ENCODE measurements at regions not wholly inside any gene's neighbourhood (a gene's known extent, or its start where the extent isn't known, plus 50 kb on each side); places are given as distances from the start of the nearest gene placed in this dataset.

DNA sequence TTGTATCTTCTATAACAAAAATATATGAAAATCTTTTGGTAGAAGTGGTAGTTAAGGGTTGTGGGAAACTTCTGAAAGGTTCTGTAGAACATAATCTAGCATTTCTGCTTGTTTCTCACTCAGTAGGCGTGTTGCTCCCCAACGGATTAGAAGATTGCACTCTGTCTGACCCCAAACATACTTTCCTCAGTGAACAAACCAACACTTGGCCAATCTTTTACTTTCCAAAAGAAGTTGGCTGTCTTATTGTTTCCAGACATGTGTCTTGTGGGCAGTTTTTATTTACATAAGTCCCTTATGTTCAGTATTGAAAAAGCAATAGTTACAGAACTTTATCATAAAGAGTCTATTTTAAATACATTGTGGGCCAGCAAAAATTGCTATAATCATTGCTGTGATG is 312.8 kb upstream of the EPHA5 start:
- no peaks in the 10 kb centered on the region for H4K20me1 ChIP-seq (ENCODE audit: insufficient read depth)
- no peak overlapping the region for H2AFZ ChIP-seq
- no peak overlapping the region for H3K9ac ChIP-seq
- no peak for DNase-seq
- no peaks in the 10 kb centered on the region for H3K4me1 ChIP-seq (ENCODE audit: insufficient read depth)
- WGBS, 2 experiments (ENCODE audit: low coverage in 1 of 2, low lambda C conversion rate in 2 of 2, missing lambda C conversion rate in 2 of 2), result 14 to 17% methylated on average over 2 of the region's 2 CpGs
- TF ChIP-seq EZH2phosphoT487 (IDR thresholded peaks at IDR 0.05; ENCODE audit: insufficient read depth, low read depth), result no peak
- no peak for TF ChIP-seq EZH2 (IDR thresholded peaks at IDR 0.05; ENCODE audit: insufficient read depth, poor library complexity, severe bottlenecking)
- no peak overlapping the region for H3K4me2 ChIP-seq (ENCODE audit: unreplicated experiment)
- H3K27ac ChIP-seq, result no peak overlapping the region
- no peaks in the 10 kb centered on the region for H3K27me3 ChIP-seq (replicated peaks; ENCODE audit: insufficient read depth)
- H3F3A ChIP-seq (ENCODE audit: insufficient read depth), result no peaks in the 10 kb centered on the region
- in situ Hi-C loops (cut with MboI), result loop anchor here (25.0 kb wide), 1 partner anchor 104 kb away; no protein-coding TSS in a partner anchor
- H3K9me2 ChIP-seq (ENCODE audit: insufficient read depth), result no peaks in the 10 kb centered on the region
- no peaks in the 10 kb centered on the region for H3K36me3 ChIP-seq (ENCODE audit: low read depth)
- no peak overlapping the region for H3K4me3 ChIP-seq
- H3K9me3 ChIP-seq (ENCODE audit: low read depth), result no peaks in the 10 kb centered on the region
- no peaks in the 10 kb centered on the region for H3K79me2 ChIP-seq (ENCODE audit: insufficient read depth)

DNA sequence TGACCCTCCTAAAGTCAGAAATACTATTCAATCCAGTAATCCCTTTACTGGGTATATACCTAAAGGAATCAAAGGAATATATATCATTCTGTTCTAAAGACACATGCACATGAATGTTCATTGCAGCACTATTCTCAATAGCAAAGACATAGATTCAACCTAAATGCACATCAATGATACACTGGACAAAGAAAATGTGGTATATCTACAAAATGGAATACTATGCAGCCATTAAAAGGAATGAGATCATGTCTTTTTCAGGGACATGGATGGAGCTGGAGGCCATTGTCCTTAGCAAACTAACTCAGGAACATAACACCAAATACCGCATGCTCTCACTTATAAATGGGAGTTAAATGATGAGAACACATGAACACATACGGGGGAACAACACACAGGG is 306.0 kb upstream of the EPHA5 start:
- 25 to 34% methylated on average over 2 of the region's 2 CpGs for WGBS, 2 experiments (ENCODE audit: low coverage in 1 of 2, low lambda C conversion rate in 2 of 2, missing lambda C conversion rate in 2 of 2)
- Histone ChIP-seq H4K20me1 (ENCODE audit: insufficient read depth) (no peaks in the 10 kb centered on the region), H3K4me1 (ENCODE audit: insufficient read depth) (no peaks in the 10 kb centered on the region), H3K4me3 (no peak overlapping the region), H3K9ac (no peak overlapping the region), H3K36me3 (ENCODE audit: low read depth) (no peaks in the 10 kb centered on the region), H3K79me2 (ENCODE audit: insufficient read depth) (no peaks in the 10 kb centered on the region), H3K9me2 (ENCODE audit: insufficient read depth) (no peaks in the 10 kb centered on the region), H3K4me2 (ENCODE audit: unreplicated experiment) (no peak overlapping the region), H3K27ac (no peak overlapping the region), H2AFZ (no peak overlapping the region), H3K9me3 (ENCODE audit: low read depth) (no peaks in the 10 kb centered on the region), H3K27me3 (replicated peaks; ENCODE audit: insufficient read depth) (no peaks in the 10 kb centered on the region), H3F3A (ENCODE audit: insufficient read depth) (no peaks in the 10 kb centered on the region)
- DNase-seq, result no peak
- TF ChIP-seq EZH2 (IDR thresholded peaks at IDR 0.05; ENCODE audit: insufficient read depth, poor library complexity, severe bottlenecking), result no peak
- TF ChIP-seq EZH2phosphoT487 (IDR thresholded peaks at IDR 0.05; ENCODE audit: insufficient read depth, low read depth), result no peak
- in situ Hi-C loops (cut with MboI), result loop anchor here (25.0 kb wide), 1 partner anchor 111 kb away; no protein-coding TSS in a partner anchor

DNA sequence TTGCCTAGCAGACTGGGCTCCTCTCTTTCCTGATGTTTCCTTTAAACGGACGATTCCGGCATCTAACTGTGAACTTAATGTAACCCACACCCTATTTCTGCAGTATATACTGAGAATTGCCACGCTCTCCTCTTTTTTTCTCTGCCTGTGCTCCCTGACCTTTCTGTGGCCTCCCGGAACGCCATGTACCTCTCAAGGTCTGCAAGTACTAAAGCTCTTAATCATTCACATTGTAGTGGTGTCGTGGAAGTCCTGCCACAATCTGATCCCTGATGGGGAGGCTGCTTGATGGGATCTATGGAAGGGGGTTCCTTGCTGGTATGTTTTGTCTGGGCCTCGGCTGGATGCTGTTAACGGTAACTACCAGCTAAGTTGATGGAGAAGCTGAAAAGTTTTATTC is 302.9 kb upstream of the EPHA5 start:
- Histone ChIP-seq H4K20me1 (ENCODE audit: insufficient read depth) (no peaks in the 10 kb centered on the region), H3F3A (ENCODE audit: insufficient read depth) (no peaks in the 10 kb centered on the region), H3K9ac (no peak overlapping the region), H2AFZ (no peak overlapping the region), H3K27ac (no peak overlapping the region), H3K9me2 (ENCODE audit: insufficient read depth) (no peaks in the 10 kb centered on the region), H3K27me3 (replicated peaks; ENCODE audit: insufficient read depth) (no peaks in the 10 kb centered on the region), H3K4me3 (no peak overlapping the region), H3K4me2 (ENCODE audit: unreplicated experiment) (no peak overlapping the region), H3K4me1 (ENCODE audit: insufficient read depth) (no peaks in the 10 kb centered on the region), H3K9me3 (ENCODE audit: low read depth) (no peaks in the 10 kb centered on the region), H3K36me3 (ENCODE audit: low read depth) (no peaks in the 10 kb centered on the region), H3K79me2 (ENCODE audit: insufficient read depth) (no peaks in the 10 kb centered on the region)
- TF ChIP-seq EZH2 (IDR thresholded peaks at IDR 0.05; ENCODE audit: insufficient read depth, poor library complexity, severe bottlenecking) (no peak), EZH2phosphoT487 (IDR thresholded peaks at IDR 0.05; ENCODE audit: insufficient read depth, low read depth) (no peak)
- in situ Hi-C loops (cut with MboI), result no loop called here
- WGBS, 2 experiments (ENCODE audit: low coverage in 1 of 2, low lambda C conversion rate in 2 of 2, missing lambda C conversion rate in 2 of 2), result 13 to 16% methylated on average over 9 of the region's 9 CpGs
- no peak for DNase-seq

DNA sequence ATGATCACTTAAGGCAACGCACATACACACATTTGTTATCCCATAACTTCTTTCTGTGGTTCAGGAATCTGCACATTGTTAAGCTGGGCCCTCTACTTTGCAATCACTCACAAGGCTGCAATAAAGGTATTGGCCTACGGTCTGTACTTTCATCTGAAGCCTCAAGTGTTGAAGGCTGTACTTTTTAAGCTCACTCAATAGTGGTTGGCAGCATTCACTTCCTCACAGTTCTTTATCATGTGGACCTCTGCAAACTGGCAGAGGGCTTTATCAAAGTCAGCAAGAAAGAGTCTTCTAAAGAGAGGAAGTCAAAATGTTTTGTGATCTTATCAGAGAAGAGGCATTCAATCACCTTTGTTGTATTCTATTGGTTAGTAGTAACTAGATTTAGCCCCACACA is 301.4 kb upstream of the EPHA5 start:
- no peaks in the 10 kb centered on the region for H3K79me2 ChIP-seq (ENCODE audit: insufficient read depth)
- no peaks in the 10 kb centered on the region for H3K27me3 ChIP-seq (replicated peaks; ENCODE audit: insufficient read depth)
- no peaks in the 10 kb centered on the region for H4K20me1 ChIP-seq (ENCODE audit: insufficient read depth)
- no peak overlapping the region for H3K27ac ChIP-seq
- 11 to 23% methylated on average over 2 of the region's 2 CpGs for WGBS, 2 experiments (ENCODE audit: low coverage in 1 of 2, low lambda C conversion rate in 2 of 2, missing lambda C conversion rate in 2 of 2)
- H3K4me2 ChIP-seq (ENCODE audit: unreplicated experiment), result no peak overlapping the region
- TF ChIP-seq EZH2phosphoT487 (IDR thresholded peaks at IDR 0.05; ENCODE audit: insufficient read depth, low read depth) (no peak), EZH2 (IDR thresholded peaks at IDR 0.05; ENCODE audit: insufficient read depth, poor library complexity, severe bottlenecking) (no peak)
- no peak for DNase-seq
- H3F3A ChIP-seq (ENCODE audit: insufficient read depth), result no peaks in the 10 kb centered on the region
- no peaks in the 10 kb centered on the region for H3K4me1 ChIP-seq (ENCODE audit: insufficient read depth)
- no peaks in the 10 kb centered on the region for H3K9me3 ChIP-seq (ENCODE audit: low read depth)
- in situ Hi-C loops (cut with MboI), result no loop called here
- H3K36me3 ChIP-seq (ENCODE audit: low read depth), result no peaks in the 10 kb centered on the region
- no peak overlapping the region for H3K9ac ChIP-seq
- H3K4me3 ChIP-seq, result no peak overlapping the region
- no peak overlapping the region for H2AFZ ChIP-seq
- no peaks in the 10 kb centered on the region for H3K9me2 ChIP-seq (ENCODE audit: insufficient read depth)

Measured in GM23248 (cell line).